Astrocyte (in vitro differentiated cells and primary cell): ENCODE measurements at regions not wholly inside any gene's neighbourhood (a gene's known extent, or its start where the extent isn't known, plus 50 kb on each side); places are given as distances from the start of the nearest gene placed in this dataset.

Source experiments
- DNase-seq: peaks from one replicate; pipeline ENCODE4 v3.0.0-alpha.2; 2010; ENCODE audit warnings: low read depth
- FAIRE-seq: peaks from 2 replicates; lab custom pipeline; 2011; peaks lifted over from hg19 to GRCh38; lab: Jason Lieb, UNC
- H2AFZ ChIP-seq: 2 replicates; pipeline ENCODE4 v1.6.0; 2012; ENCODE audit warnings: low read depth, low read length, inconsistent platforms
- H3K27ac ChIP-seq: 2 replicates; pipeline ENCODE4 v1.5.1; 2011; ENCODE audit warnings: low read depth, low read length, inconsistent platforms
- H3K27me3 ChIP-seq: 2 replicates; pipeline ENCODE4 v1.6.0; 2011; ENCODE audit warnings: low read length, inconsistent platforms; ENCODE audit not compliant: insufficient read depth
- H3K36me3 ChIP-seq: 2 replicates; pipeline ENCODE4 v1.5.1; 2011; ENCODE audit warnings: low read length, inconsistent platforms; ENCODE audit not compliant: insufficient read depth
- H3K4me1 ChIP-seq: 2 replicates; pipeline ENCODE4 v1.5.1; 2011; ENCODE audit warnings: low read length, inconsistent platforms; ENCODE audit not compliant: insufficient read depth
- H3K4me2 ChIP-seq: 2 replicates; pipeline ENCODE4 v1.6.0; 2012; ENCODE audit warnings: low read length, inconsistent platforms
- H3K4me3 ChIP-seq: 2 replicates; pipeline ENCODE4 v1.5.1; 2011; ENCODE audit warnings: low read depth, mild to moderate bottlenecking, low read length, inconsistent platforms; ENCODE audit not compliant: insufficient read depth
- H3K79me2 ChIP-seq: 2 replicates; pipeline ENCODE4 v1.6.0; 2012; ENCODE audit warnings: mild to moderate bottlenecking, low read length, inconsistent platforms; ENCODE audit not compliant: insufficient read depth
- H3K9ac ChIP-seq: 2 replicates; pipeline ENCODE4 v1.6.0; 2012; ENCODE audit warnings: mild to moderate bottlenecking, low read length, inconsistent platforms
- H3K9me3 ChIP-seq: 2 replicates; pipeline ENCODE4 v1.5.1; 2012; ENCODE audit warnings: low read depth, mild to moderate bottlenecking, low read length, inconsistent platforms; ENCODE audit not compliant: insufficient read depth
- H4K20me1 ChIP-seq: 2 replicates; pipeline ENCODE4 v1.6.0; 2012; ENCODE audit warnings: low read length, inconsistent platforms; ENCODE audit not compliant: insufficient read depth
- H3K27ac Mint-ChIP-seq: one replicate; pipeline ENCODE4 v1.8.0; 2021; ENCODE audit warnings: mild to moderate bottlenecking, mixed read lengths; ENCODE audit not compliant: unreplicated experiment
- H3K27me3 Mint-ChIP-seq: one replicate; pipeline ENCODE4 v1.8.0; 2021; ENCODE audit warnings: low read depth, mixed read lengths; ENCODE audit not compliant: unreplicated experiment
- H3K36me3 Mint-ChIP-seq: one replicate; pipeline ENCODE4 v1.8.0; 2021; ENCODE audit warnings: low read depth, mixed read lengths; ENCODE audit not compliant: unreplicated experiment
- H3K4me1 Mint-ChIP-seq: one replicate; pipeline ENCODE4 v1.8.0; 2021; ENCODE audit warnings: low read depth, mixed read lengths; ENCODE audit not compliant: unreplicated experiment
- H3K4me3 Mint-ChIP-seq: one replicate; pipeline ENCODE4 v1.8.0; 2021; ENCODE audit warnings: mild to moderate bottlenecking, moderate library complexity, mixed read lengths; ENCODE audit not compliant: unreplicated experiment
- H3K9me3 Mint-ChIP-seq: one replicate; pipeline ENCODE4 v1.8.0; 2021; ENCODE audit warnings: mild to moderate bottlenecking, mixed read lengths; ENCODE audit not compliant: unreplicated experiment
- CTCF ChIP-seq: IDR thresholded peaks from 2 replicates; pipeline ENCODE4 v1.5.1; 2011; ENCODE audit warnings: low read depth, mild to moderate bottlenecking, inconsistent platforms, low read length, moderate library complexity; ENCODE audit not compliant: insufficient read depth
- EZH2 ChIP-seq: IDR thresholded peaks from 2 replicates; pipeline ENCODE4 v1.6.1; 2012; ENCODE audit warnings: mild to moderate bottlenecking, low read length, inconsistent platforms; ENCODE audit not compliant: insufficient read depth

GRCh38 chr9:88218726-88219125, 80.5 kb upstream of the SPATA31C2 start:
- peaks cover 20% of the 10 kb centered on the region for H3K4me1 Mint-ChIP-seq
- no peak overlapping the region for H3K4me2 ChIP-seq
- no peaks in the 10 kb centered on the region for H3K36me3 Mint-ChIP-seq
- no peaks in the 10 kb centered on the region for H3K27me3 ChIP-seq
- H4K20me1 ChIP-seq, result no peaks in the 10 kb centered on the region
- peaks cover 5% of the 10 kb centered on the region for H3K9me3 Mint-ChIP-seq
- no peak overlapping the region for H3K27ac ChIP-seq
- no peaks in the 10 kb centered on the region for H3K4me1 ChIP-seq
- TF ChIP-seq EZH2, result no peak
- no peak for TF ChIP-seq CTCF
- H3K9ac ChIP-seq, result no peak overlapping the region
- no peak overlapping the region for H2AFZ ChIP-seq
- peak overlapping the region; percentile 88 for H3K27ac Mint-ChIP-seq
- no peak for FAIRE-seq
- no peak overlapping the region for H3K4me3 ChIP-seq
- no peaks in the 10 kb centered on the region for H3K27me3 Mint-ChIP-seq
- H3K4me3 Mint-ChIP-seq, result no peak overlapping the region
- no peaks in the 10 kb centered on the region for H3K36me3 ChIP-seq
- H3K79me2 ChIP-seq, result no peaks in the 10 kb centered on the region
- DNase-seq, result no peak
- no peaks in the 10 kb centered on the region for H3K9me3 ChIP-seq

GRCh38 chr9:88216126-88216995, 78.1 kb upstream of the SPATA31C2 start:
- FAIRE-seq, result no peak
- H3K27me3 Mint-ChIP-seq, result no peaks in the 10 kb centered on the region
- no peak overlapping the region for H2AFZ ChIP-seq

More at GRCh38 chr9:88216126-88216995, 78.1 kb upstream of the SPATA31C2 start:
- H3K27ac Mint-ChIP-seq, result no peak overlapping the region
- Histone ChIP-seq H3K4me1 (no peaks in the 10 kb centered on the region), H3K79me2 (no peaks in the 10 kb centered on the region), H3K4me3 (no peak overlapping the region), H3K4me2 (no peak overlapping the region), H3K9me3 (no peaks in the 10 kb centered on the region), H3K9ac (no peak overlapping the region), H3K27ac (no peak overlapping the region), H4K20me1 (no peaks in the 10 kb centered on the region), H3K36me3 (no peaks in the 10 kb centered on the region), H3K27me3 (no peaks in the 10 kb centered on the region)
- no peak for TF ChIP-seq CTCF
- TF ChIP-seq EZH2, result no peak
- no peak overlapping the region for H3K4me3 Mint-ChIP-seq
- DNase-seq, result no peak
- H3K36me3 Mint-ChIP-seq, result no peaks in the 10 kb centered on the region
- peaks cover 19% of the 10 kb centered on the region for H3K4me1 Mint-ChIP-seq
- peaks cover 3% of the 10 kb centered on the region for H3K9me3 Mint-ChIP-seq
